Glomerular endothelial cell (primary cell): ENCODE measurements at regions not wholly inside any gene's neighbourhood (a gene's known extent, or its start where the extent isn't known, plus 50 kb on each side); places are given as distances from the start of the nearest gene placed in this dataset.

Source experiments
- DNase-seq: peaks from one replicate; pipeline ENCODE4 v3.0.0-alpha.2; 2011; ENCODE audit warnings: low read depth, low spot score; ENCODE audit errors: extremely low read depth

DNA sequence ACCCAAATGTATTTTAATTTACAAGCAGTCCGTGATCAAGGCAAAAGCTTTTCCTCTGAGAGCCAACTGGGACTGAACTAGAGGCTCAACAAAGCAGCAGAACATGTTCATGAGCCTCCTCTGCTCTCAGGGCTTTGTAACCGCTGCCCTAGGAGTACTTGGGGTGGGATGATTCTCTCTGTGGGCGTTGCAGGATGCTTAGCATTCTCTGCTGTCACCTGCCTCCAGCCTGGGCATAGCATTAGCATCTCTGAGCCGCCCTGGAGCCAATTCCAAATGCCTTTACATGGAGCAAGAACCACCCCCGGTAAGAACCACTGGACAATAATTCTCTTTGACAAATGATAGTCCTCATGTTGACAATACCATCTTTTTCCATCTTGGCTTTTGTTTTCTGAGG is 237.6 kb upstream of the CDH4 start:
- no peak for DNase-seq

DNA sequence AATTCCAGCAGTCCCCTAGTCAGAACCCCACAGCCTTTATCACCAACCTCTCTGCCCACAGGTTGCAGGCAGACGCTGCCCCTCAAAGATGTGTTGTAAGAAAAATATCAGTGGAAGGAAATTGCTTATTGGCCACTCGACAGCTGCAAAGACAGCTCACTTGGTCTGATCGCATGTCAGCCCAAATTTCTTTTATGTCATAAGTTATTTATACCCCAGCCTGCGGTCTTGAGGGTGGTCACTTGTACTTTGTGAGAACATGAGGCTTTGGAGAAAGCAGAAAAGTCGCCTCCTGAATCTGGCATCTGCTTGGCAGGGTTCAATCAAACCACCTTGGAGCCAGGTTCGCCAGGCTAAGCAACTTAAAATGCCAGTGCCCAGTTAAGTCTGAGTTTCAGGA is 236.5 kb upstream of the CDH4 start:
- no peak for DNase-seq

DNA sequence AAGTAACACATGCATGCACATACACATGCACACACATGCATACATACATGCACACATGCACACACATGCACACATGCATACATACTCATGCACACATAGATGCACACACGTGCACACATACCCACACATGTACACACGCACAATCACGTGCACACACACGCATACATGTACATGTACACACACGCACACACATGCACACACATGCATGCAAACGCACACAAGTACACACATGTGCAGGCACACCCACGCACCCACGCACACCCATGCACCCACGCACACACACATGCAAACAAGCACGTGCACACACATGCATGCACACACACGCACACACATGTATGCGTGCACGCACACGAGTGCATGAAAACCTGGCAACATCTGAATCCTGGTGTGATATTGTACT is 232.7 kb upstream of the CDH4 start:
- no peak for DNase-seq

GRCh38 chr20:61023612-61024011 is 228.4 kb upstream of the CDH4 start:
- DNase-seq: no peak

DNA sequence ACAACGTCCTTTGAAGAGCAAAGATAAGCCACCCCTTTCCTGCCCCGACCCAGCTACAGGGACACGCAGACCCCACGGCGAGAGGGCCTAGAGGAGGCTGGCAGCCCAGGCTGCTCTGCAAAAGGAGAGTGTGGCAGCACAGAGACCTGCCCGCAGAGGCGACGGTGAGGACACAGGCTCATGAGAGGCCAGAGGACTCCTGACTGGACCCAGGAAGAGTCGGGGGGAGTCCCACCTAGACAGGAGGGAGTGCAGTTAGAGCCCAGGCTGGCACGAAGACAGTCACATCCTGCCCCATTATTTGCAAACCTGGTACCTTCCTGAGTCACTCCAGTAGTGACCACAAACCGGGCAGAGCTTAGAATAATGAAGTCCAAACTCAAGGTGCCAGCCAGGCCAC is 227.7 kb upstream of the CDH4 start:
- DNase-seq: no peak

- DNase-seq: no peak
These were observed 226.5 kb upstream of the CDH4 start for GRCh38 chr20:61025536-61025935.

DNA sequence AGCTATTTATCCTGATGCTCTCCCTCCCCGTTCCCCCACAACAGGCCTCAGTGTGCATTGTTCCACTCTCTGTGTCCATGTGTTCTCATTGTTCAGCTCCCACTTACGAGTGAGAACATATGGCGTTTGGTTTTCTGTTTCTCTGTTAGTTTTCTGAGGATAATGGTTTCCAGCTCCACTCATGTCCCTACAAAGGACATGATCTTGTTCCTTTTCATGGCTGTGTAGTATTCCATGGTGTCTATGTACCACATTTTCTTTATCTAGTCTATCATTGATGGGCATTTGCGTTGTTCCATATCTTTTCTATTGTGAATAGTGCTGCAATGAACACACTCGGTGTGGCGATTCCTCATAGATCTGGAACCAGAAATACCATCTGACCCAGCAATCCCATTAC is 225.9 kb upstream of the CDH4 start:
- no peak for DNase-seq

DNA sequence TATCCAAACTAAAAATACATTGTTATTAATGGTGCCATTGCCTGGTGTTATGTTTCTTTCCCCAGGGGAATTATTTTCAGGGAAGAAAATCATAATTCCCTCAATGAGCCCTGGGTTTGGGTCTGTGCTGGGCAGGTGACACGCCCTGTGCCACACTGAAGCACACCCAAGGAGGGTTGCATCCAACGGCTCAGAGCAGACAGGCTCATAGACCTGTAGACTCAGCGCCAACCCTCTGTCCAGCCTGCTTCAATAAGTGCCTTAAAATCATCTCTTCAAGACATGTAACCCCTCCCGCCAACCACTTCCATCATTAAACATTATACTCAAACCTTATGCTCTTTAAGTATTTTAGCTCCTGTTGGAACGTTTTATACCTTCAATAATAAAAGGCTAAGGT is 225.3 kb upstream of the CDH4 start:
- no peak for DNase-seq

DNA sequence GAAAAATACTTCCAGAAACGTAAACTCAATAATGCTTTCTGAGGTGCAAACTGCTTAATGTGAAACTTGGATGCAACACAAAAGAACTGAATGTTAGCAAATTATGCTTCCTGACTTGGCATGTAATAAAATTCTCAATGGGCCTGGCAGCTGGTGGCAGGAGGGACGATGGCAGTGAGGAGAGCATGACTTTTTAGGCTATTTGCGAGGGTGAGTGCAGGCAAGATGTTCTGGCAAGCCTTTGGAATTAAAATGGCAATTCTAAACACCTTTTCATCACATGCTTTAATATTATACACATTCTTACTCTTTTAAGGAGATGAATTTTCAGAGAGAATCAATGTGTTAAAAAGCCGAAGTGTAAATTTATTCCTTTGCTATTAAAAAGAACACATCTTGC is 224.8 kb upstream of the CDH4 start:
- DNase-seq: no peak

DNA sequence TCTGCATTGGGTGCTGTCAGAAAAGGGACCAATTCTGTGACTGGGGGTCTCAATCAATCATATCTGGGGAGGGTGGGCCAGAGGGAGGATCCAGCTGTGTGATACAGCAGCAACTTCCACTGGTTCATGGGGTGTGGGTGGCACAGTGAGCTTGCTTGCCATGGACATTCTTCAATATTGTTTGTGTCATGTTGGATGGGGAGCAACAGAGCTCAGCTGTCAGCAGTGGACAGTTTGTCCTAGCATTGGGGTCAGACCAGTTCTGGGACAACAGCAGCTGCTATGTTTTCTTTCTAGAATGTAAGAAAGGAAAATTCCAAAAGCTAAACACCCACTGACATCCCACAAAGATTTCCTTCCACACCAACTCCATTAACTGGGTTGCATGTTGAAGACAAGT is 221.9 kb upstream of the CDH4 start:
- DNase-seq: no peak

DNA sequence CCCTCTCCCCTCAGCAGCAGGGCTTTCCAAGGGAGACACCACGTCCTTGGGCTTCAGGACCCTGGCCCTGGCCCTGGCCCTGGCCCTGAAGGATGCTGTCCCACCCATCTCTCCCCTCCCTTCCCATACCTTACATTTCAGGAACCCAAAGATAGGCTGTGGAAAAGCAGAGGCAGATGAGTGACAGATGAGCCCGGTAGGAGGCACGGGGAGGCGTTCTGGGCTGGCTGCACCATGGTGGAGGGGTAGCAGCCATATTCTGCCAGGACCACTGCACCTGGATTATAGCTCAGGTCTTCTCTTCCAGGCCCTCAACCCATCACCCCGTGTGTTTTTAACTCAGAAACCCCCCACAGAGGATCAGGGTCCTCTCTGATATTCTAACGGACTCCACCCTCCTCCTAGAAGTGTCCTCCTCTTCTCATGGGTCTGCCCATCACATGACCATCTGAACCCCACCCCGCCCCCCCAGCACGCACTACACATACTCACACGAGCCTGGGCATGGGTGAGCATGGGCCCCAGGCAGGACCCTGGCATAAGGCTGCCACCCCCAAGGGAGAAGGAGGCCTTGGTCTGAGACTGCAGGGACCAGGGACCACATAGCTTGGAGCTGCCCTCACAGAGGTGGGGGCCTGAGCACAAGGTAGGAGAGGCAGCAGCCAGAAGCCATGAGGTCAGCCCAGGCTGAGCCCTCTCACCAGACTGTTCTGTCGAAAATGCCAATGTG is 220.8 kb upstream of the CDH4 start:
- no peak for DNase-seq

DNA sequence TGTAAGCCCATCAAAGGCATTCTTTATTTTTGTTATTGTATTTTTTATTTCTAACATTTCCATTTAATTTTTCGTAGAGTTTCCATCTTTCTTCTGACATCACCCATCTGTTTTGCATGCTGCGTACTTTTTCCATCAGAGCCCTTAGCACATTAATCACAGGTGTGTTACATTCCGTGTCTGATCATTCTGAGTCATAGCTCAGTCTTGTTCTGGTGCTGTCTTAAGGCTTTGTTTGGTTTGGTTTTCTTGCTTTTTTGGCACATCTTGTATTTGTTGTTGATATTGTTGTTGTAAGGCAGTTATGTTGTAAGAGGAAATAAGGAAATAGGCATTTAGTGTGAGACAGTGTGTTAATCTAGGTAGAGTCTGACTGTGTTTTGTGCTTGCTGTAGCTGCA is 214.6 kb upstream of the CDH4 start:
- no peak for DNase-seq

DNA sequence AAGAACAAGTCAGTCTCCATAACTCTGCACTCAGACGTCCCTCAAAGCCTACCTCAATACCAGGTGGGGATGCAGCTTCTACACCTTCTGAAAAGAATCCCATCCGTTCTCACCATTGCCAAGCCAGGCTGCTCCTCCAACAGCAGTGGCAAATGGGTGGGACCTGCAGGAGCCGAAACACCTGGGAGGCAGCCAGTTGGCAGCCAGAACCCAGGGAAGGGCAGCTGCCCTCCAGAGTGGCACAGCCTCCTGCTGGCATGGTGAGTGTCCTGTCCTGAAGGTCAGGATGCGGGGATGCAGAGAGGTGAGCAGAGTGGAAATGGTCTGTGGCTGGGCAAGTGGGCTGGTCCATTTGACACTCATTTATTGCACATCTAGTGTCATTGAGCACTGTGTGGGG is 210.6 kb upstream of the CDH4 start:
- no peak for DNase-seq

- no peak for DNase-seq
These were observed 209.3 kb upstream of the CDH4 start for GRCh38 chr20:61042506-61043385.

DNA sequence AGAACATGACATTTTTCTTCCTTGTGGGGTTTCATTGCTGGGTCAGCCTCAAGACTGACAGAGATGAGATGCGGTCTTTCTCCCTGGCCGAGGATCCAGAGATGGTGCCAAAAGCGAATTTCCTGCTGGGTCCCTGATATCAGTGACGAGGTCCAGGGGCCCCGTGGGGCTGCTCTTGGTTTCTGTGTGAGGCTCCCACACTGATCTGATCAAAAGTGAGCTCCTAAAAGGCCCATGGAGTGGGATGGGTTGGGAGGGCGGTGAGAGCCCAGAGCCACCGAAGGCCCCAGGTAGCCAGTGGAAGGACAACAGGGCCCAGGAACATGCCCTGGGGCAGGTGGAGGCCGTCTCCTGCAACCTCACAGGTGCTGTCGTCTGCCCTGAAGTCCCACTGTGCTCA is 208.4 kb upstream of the CDH4 start:
- no peak for DNase-seq

DNA sequence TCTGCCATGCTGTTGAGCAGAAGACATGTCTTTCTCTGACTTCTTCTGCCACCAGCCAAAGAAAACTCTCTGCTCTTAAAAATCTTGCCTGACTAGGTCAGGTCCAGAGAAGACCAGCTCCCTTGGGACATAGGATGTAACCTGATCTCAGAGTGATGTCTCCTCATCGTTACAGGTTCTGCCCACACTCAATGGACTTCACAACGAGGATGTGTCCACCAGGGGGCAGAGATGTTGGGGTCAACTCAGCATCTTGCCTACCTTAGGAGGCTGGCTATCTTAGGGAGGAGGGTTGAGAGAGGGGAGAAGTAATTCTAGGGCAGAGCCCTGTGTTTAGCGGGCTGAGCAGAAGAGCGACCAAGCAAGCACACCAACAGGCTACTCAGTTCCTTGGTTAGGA is 207.6 kb upstream of the CDH4 start:
- DNase-seq: no peak

DNA sequence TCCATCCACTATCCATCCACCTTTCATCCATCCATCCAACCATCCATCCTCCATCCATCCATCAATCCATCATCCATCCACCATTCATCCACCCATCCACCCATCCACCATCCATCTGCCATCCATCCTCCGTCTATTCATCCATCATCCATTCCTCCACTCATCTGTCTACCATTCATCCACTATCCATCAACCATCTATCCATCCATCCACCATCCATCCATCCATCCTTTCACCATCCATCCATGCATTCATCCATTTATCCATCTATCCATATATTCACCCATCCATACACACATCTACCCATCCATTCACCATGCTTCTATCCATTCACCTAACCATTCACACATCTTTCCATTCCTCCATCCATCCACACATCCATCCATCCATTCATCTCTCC is 207.0 kb upstream of the CDH4 start:
- DNase-seq: no peak

- DNase-seq: no peak
These were observed 206.0 kb upstream of the CDH4 start for GRCh38 chr20:61045876-61046585.

GRCh38 chr20:61046721-61047351 is 205.2 kb upstream of the CDH4 start:
- no peak for DNase-seq

GRCh38 chr20:61047515-61047914 is 204.5 kb upstream of the CDH4 start:
- no peak for DNase-seq

DNA sequence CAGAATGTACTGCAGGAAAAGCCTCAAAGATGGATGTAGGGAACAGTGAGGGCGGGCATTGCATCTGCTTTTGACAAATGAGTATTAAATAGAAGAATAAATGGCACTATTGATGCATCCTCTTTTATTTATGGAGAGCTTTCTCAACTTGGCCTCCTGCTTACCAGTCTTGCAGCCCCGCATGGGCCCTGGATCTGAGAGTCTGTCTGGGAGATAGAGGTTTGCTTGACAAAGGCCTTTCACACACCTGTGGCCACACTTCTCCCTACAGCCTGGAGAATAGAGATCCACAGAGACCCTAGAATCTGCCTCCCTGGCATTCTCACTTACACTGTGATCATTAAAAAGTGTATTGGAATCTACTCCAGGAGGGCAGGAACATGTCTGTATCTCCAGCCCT is 203.8 kb upstream of the CDH4 start:
- no peak for DNase-seq
